ENCODE measurements at regions not wholly inside any gene's neighbourhood (a gene's known extent, or its start where the extent isn't known, plus 50 kb on each side); places are given as distances from the start of the nearest gene placed in this dataset.

GRCh38 chr11:64450168-64450560 lies 91.2 kb downstream of the RPS6KA4 start:
- intact Hi-C loops (cut with DNase I; ENCODE audit: low total_unique reads) = no loop called here
- TF ChIP-seq POLR2A (IDR thresholded peaks at IDR 0.05) = no peak
- TF ChIP-seq CTCF (IDR thresholded peaks at IDR 0.05) = no peak
- no peak for DNase-seq
- 83 to 94% methylated on average over 2 of the region's 2 CpGs for WGBS, 2 donors
- H3K4me1 ChIP-seq = no peaks in the 10 kb centered on the region
- no peak overlapping the region for H3K4me3 ChIP-seq
- no peak overlapping the region for H3K27ac ChIP-seq
- no peaks in the 10 kb centered on the region for H3K9me3 ChIP-seq
- H3K36me3 ChIP-seq (ENCODE audit: low read depth, missing control alignments) = no peaks in the 10 kb centered on the region
- no peaks in the 10 kb centered on the region for H3K27me3 ChIP-seq

GRCh38 chr11:64451856-64452255 lies 92.9 kb downstream of the RPS6KA4 start:
- Histone ChIP-seq H3K4me1 (no peaks in the 10 kb centered on the region), H3K27ac (no peak overlapping the region), H3K27me3 (no peaks in the 10 kb centered on the region), H3K4me3 (no peak overlapping the region), H3K36me3 (ENCODE audit: low read depth, missing control alignments) (no peaks in the 10 kb centered on the region), H3K9me3 (no peaks in the 10 kb centered on the region)
- TF ChIP-seq CTCF (IDR thresholded peaks at IDR 0.05) (no peak), POLR2A (IDR thresholded peaks at IDR 0.05) (no peak)
- no peak for DNase-seq
- 76 to 77% methylated on average over 5 to 7 of the region's 7 CpGs for WGBS, 2 donors
- intact Hi-C loops (cut with DNase I; ENCODE audit: low total_unique reads) = no loop called here

DNA sequence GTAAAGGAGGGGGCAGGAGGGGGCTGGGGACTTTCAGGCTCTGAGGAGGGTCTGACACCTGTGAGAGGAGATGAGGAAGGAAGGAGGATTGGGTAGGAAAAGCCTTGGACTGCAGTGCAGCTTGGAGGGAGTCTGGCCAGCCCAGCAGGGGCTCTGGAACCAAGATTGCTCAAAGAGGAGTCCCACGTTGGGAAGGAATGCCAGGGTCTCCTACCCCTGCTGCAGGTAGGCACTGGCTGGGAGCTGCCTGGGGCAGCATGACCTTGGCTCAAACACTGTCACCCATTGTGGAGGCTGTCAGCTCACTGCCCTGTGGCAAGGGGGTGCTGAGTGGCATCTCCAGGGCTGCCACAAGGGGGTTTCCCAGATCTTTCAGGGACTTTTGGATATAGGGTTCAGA lies 94.5 kb downstream of the RPS6KA4 start:
- intact Hi-C loops (cut with DNase I; ENCODE audit: low total_unique reads) = no loop called here
- no peaks in the 10 kb centered on the region for H3K9me3 ChIP-seq
- H3K4me1 ChIP-seq = no peaks in the 10 kb centered on the region
- TF ChIP-seq CTCF (IDR thresholded peaks at IDR 0.05) (no peak), POLR2A (IDR thresholded peaks at IDR 0.05) (no peak)
- H3K36me3 ChIP-seq (ENCODE audit: low read depth, missing control alignments) = no peaks in the 10 kb centered on the region
- no peak for DNase-seq
- no peaks in the 10 kb centered on the region for H3K27me3 ChIP-seq
- H3K27ac ChIP-seq = no peak overlapping the region
- H3K4me3 ChIP-seq = no peak overlapping the region
- WGBS, 2 donors = 64 to 92% methylated on average over 1 of the region's 1 CpG

- Histone ChIP-seq H3K36me3 (ENCODE audit: low read depth, missing control alignments) (no peaks in the 10 kb centered on the region), H3K27me3 (no peaks in the 10 kb centered on the region), H3K9me3 (no peaks in the 10 kb centered on the region), H3K4me3 (no peak overlapping the region), H3K4me1 (no peaks in the 10 kb centered on the region), H3K27ac (no peak overlapping the region)
- DNase-seq = no peak
- no peak for TF ChIP-seq CTCF (IDR thresholded peaks at IDR 0.05)
- TF ChIP-seq POLR2A (IDR thresholded peaks at IDR 0.05) = no peak
- WGBS, 2 donors = 89 to 96% methylated on average over 19 to 22 of the region's 22 CpGs
- intact Hi-C loops (cut with DNase I; ENCODE audit: low total_unique reads) = no loop called here
Measured at GRCh38 chr11:64455456-64456261, 96.7 kb downstream of the RPS6KA4 start.

All from testis (tissue), 2 donors.